NOMO-1 (cell line): ENCODE measurements at regions not wholly inside any gene's neighbourhood (a gene's known extent, or its start where the extent isn't known, plus 50 kb on each side); places are given as distances from the start of the nearest gene placed in this dataset.

Experiments
- DNase-seq, 2 experiments: peaks; one replicate each; lab custom pipeline; 2025; ENCODE audit not compliant: unreplicated experiment in 2 of 2; lab: John Stamatoyannopoulos, UW

DNA sequence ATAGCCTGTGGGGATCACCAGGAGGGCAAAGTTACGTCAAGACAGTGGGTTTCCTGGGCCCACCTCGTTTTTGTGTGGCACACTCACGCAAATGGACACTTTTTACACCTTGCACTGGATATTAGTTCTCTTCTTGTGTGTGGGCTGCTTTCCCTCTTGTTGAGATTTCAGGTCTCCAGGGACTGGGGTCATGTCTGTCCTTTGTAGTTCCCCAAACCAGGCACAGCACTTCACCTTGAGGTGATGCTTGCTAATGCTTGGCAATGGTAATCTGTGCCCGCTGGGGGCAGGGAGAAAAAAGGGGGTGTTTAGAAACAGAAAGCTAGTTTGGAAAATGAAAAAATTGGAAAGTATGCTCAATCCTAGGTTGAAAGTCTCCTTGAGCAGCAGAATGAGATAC, 195.3 kb downstream of the PTEN start:
- no peak for DNase-seq

DNA sequence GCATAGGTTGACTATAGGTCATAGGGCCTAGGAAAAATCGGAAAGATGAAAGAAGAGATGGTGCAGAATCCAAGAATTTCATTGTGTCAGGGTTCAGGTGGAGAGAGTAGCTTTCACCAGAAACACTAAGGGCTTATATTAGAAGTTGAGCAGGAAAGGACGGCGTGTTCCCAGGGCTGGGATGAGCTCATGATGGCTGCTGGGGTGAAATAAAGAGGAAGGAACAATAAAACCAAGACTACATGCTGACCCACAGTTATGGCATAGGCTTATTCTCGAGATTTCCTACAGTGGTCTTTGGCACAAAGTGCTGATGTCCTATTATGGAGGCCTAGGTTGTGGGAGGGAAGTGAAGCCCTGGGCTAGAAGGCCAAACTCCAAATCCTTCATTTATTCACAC, 195.8 kb downstream of the PTEN start:
- no peak for DNase-seq

DNA sequence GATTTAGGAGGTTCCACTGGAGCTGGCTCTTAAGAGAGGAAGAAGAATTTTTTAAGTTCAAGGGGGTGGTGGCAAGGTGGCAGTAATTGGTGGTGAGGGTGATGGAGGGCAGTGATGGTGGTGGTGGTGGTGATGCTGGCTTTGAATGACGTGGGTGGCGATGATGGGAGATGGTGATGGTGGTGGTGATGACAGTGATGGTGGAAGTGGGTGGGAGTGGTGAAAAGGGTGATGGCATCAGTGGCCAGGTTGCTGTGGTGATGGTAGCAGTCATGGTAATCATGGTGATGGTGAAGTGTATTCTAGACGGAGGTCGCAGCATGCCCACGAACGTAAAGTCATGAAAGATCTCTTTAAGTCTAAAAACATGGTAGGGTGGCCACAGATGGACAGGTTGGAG, 197.3 kb downstream of the PTEN start:
- no peak for DNase-seq

DNA sequence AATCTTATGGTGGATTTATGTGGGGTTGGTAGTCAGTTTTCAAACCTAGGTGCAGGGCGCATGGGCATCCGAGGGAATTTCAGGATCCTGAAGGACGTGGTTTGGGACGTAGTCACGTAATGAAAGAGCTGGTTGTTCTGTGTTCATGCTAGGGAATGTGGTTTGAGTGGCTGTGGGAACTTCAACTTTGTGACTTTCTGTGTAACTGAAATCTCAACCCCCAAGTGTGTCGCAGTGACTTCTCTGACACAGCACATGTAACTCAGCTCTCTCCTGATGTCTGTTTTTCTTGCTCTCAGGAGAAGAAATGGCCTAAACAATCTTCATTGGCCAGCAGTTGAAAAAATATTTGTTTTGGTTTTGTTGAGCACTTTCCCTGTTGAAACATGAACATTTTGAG, 199.0 kb downstream of the PTEN start:
- DNase-seq = peak; percentile 21 to 42

DNA sequence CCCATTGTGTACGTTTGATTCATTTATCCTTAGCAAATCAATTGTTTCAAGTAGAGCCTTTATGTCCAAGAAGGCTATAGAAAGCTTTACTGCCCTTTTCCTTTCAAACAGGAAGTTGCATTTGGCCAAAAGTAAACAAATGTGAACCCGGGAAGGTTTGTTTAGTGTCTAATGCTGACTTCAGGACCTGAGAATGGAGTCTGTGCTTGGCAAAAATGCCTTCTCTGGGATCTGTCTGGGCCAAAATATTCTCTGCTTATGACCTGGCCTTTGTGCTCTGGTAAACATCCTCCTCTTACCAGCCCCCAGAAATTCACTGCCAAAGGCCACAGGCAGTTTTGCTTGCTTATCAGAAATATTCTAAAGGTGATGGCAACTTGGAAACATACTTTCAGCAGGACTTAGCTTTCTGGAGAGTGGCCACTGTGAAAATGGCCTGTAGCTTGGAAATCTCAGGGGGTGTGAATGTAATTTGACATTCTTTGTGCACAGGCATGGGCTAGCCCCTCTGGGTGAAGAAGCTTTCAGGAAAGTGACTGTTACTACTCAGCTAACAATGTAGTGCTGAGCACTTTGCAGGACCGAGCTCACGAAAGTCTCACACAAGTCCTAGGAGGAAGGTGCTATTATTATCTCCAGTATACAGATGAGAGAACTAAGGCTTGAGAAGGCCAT, 199.5 kb downstream of the PTEN start:
- DNase-seq = no peak

DNA sequence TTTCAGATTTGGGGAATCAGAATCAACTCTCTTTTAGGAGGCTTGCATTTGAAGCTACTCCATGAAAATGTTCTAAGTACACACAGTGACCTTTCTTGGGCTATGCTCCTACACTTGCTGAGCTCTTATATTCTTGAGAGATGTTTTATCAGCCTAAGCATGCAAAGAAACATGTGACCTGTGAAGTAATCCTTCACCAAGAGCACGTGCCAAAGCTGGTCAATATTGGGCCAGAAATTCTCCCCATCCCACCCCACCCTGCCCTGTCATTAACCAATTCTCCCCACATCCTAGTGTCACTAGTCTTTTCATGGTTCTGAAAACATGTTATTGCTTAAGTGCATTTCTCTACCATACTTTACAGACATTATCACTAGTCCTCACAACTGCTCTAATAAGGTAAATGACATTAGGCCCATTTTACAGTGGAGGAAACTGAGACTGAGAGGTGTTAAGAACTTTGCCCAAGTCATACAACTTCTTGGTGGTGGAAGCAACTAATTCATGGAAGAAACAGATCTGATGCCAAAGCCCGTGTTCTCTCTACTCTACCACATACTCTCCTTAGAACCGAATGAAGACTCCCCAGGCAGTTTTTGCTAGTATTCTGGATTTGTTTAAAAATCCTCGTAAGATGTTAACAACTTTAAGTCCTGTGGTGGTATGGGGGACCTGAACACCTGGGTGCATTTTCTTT, 200.6 kb downstream of the PTEN start:
- peak in 1 of 2 experiments; percentile 31 for DNase-seq

DNA sequence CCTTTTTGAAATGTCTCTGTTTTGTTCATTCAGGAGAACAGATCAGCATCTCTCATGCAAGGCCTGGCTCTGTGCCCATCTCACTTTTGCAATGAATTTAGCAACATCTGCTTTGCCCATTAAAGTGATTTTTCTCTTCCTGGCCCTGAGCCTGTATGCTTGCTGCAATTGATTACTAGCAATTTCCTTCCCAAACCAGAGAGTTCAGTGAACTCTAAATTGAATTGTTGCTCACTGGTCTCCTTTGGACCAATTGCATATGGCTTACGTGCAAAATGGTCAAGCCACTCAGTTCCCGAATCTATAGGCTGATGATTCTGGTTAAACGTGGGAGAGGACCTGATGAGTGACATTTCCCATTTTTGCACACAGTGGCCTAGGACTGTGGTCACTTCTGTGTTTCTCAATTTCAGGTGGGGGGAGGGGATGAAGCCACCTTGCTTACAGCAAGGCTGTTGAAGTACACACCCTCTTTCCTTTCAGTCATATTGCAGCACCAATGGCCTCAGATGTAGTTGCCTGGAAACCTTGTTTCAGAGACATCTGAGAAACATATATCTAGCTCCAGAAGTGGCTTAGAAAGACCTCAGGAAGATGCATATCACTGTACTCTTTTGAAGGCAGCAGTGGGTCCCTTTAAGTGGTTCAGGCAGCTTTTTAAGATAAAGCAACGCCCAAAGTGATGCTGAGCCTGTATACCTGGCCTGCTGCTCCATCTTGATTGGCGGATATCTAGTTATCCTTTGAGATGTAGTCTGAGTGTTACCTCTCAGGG, 201.4 kb downstream of the PTEN start:
- DNase-seq = peak; percentile 98 to 99

DNA sequence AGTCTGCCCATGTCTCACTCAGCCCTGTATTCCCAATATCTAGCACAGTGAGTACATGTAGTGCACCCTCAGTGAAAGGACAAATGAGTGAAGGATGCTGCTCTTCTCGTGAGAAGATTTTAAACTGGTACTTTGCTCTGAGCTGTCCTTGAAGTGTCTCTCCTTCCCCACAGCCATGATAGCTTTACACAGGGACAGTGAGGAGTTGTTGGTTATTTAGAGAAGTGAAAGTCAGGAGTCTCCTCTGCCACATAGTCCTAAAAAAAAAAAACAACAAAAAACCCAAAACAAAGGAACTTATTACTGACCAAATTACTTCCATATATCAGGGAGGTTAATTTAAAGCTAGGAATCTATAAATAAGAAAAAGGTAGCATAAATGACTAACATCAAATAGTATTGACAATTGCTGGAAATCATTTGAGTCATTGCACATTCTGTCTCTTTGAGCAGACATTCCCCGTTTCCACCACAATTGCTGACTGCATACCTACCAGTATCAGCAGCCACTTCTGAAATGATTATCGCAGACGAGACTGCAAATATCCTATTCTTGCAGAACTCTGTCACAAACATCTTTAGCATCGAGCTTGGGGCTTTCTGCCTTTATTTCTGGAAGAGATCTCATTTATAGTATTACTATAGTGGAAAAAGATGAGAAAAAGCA, 202.1 kb downstream of the PTEN start:
- peak; percentile 30 to 82 for DNase-seq

DNA sequence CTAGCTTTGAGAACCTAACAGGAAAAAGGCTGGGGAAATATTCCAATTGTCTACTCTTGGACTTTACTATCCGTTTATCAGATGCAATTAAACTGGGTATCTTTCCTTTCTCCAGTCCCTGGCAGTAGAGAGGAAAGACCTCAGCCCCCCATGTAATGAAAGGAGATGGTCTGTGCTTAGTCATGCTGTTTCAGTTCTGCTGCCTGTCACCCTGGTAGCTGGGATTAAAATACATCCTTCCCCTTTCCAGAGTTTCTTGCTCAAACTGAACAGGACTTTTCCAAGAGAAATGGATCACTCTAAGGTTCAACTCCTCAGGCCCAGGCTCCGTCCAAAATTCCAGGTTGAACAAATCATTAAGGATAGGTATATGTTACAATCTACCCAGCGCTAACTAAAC, 202.9 kb downstream of the PTEN start:
- peak; percentile 34 to 38 for DNase-seq

DNA sequence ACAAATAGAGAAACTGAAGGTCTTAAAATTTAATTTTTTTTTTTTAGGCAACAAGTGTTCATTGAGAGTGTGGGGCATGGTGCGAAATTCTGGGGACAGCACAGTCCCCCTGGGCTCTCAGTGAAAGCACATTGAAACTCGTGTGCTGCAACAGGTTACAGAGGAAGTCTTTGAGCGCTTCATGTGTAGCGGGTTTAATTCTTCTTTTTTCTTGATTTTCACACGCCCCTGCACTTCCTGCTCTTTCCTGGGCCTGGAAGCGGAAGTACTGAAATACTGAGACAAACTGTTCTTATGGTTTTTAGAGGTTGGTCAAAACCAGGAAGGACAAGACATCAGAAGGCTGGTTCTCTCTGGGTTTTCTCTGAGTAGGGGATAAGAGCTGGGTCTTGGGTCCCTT, 203.5 kb downstream of the PTEN start:
- DNase-seq = peak; percentile 91 to 96

DNA sequence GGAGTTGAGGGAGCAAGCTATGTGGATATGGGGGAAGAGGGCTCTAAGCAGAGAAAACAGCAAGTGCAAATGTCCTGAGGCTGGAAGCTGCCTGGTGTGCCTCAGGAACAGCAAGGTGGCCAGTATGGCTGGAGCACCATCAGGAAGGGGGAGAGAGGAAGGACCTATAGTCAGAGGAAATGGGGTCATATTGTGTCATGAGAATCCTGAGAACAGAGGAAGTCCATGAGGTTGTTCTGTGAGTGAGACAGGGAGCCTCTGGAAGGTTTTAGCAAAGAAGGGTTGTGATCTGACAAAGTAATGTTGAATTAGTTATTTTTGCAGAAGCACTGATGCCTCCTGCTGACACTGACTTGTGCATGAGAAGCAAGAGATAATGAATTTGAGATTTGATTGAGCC, 204.3 kb downstream of the PTEN start:
- DNase-seq = no peak

DNA sequence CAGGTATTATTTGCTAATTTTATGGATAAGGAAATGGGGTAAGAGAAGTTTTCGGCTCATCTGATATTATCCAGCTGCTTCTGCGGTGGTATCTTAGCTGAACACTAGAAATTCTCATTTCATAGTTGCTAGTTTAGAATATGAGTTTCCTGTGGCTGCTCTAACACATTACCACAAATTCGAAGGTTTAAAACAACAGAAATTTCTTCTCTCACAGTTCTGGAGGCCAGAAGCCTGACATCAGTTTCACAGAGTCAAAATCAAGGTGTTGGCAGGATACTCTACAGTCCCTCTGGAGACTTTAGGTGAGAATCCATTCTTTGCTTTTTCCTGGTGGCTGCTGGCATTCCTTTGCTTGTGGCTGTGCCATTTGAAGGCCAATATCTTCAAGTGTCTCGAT, 205.9 kb downstream of the PTEN start:
- no peak for DNase-seq

DNA sequence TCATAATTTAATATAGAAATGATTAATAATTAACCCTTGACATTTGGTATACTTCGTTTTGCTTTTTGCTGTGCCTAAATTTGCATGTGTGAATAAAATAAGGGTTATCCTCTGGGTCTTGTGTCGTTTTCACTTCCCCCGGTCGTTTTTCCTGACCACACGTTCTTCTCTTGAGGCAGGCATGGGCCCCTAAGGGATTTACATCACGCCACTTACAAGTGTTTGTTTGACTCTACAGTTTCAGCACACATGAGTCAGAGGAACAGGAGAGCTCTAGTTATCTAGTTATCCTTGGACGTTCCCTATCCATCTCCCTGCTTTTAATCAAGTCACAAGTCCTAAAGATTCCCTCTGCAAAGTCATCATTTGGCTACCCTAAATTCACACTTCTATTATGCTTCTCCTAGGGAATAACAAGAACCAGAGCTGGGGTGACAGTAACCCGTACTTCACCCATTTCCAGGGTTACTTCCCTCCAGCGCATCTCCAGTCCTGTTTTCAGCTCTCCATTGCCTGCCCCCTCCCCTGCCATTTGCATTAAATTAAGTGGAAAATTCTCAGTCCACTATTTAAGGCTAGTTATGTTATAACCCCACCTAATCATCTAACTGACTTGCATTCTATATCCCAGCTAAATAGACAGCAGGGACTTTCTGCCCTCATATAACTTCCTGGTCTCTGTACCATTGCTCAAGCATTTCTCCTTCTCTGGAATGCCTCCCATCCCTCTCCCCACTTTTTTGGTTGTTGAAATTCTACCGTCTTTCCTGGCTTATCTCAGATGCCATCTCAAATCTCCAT, 206.9 kb downstream of the PTEN start:
- DNase-seq = peak; percentile 45 to 84

DNA sequence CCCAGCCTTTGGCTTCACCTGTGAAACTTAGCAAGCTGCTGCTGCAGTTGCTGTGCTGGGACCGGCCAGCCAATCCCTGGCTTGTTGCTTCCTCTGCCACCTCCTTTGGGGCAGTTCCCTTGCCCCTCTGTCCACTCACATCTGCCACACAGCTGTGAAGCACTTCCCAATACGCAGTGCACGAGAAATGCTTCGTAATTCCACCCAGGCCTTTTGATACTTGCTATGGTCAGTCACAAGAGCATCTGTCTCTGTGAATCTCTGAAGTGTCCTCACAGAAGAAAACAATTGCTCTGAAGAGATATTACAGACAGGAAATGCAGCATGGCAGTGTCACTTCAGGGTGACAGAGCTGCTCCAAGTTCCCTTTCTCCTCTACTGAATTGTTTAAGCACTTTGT, 208.5 kb downstream of the PTEN start:
- peak; percentile 6 to 55 for DNase-seq

DNA sequence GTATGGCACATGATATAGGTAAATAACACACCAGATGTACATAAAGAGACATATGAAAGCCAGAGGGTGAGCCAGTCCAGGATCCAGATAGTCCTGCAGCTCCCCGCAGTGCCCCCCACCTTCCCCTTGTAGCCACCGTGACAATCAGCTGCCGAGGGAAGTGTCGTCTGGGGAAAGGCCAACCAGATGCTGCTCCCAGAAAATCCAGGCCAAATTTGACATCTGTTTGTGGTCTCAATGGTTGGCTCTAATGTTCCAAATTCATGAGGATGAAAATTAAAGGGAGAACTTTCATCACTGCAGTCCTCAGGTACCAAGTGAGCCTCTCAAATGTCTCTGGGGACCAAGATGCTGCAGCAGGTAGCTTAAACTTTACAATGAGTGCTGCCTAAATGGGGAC, 210.3 kb downstream of the PTEN start:
- DNase-seq = no peak

DNA sequence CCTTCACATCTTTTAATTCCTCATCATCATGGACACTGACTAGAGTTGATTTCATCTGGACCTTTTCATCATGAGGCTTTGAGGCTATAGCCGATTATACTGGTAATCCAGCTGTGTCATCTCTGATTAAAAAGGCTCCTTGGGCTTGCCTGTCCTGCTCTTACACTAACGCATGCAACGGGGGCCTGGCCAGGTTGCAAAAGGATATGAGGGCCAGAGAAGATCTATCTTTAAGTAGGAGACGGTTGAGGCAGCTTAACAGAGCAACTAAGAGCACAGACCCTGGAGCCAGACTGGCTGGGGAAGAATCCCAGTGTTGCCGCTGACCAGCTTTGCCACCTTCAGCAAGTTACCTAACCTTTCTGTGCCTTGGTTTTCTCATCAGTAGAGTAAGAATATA, 211.5 kb downstream of the PTEN start:
- no peak for DNase-seq

DNA sequence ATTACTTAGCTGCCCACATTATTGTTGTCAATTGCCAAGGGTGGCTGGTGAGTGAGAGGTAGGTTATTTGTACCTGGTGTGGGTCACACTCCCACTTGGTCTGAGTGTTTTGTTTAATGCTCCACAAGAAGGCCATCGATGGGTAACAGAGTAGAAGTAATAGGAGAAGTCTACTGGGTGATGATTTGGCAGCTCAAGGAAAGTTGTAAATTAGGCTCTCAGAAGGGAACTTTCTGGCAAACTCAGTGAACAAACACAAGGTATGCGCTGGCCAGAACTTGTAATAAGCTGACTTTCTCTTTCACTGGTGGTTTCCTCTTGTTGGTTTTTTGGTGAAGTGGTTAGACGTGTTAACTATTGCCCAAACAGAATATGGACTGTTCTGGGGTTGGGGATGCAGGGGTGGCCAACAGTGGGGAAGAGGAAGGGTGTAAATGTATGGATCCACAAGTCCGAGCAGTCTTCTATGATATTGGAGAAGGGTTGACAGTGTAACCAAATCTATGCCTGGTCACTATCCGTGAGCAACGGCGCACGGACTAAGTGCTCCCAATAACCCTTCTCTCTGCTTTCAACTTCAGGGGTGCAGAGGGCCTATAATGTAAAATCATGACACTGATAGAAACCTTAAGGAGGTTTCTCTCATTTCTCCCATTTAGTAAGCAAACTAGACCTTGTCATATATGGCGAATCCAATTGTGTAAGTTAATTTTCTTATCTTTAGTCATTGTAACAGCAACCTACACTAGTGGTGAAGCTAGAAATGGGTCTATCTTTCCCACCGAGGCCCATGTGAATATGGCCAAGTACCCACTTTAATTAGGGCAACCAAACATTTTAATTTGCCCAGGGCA, 212.8 kb downstream of the PTEN start:
- DNase-seq = peak; percentile 18 to 32

DNA sequence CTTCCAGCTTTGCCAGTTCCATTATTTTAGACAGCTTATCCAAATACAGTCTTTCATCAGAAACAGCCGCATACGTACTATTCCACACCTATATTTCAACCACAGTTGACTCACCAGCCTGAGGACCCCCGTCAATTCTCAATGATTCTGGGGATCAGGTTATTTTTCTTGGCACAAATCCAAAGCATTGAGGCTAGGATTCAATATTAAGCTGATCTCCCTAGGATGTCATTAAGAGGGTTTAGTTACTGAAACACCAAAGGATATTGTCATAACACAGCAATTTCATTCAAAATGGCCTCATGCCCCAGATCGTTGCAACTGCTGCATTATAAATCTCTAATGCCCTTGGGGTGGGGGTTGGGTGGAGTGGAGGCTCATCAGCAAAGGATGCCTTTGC, 214.6 kb downstream of the PTEN start:
- no peak for DNase-seq

DNA sequence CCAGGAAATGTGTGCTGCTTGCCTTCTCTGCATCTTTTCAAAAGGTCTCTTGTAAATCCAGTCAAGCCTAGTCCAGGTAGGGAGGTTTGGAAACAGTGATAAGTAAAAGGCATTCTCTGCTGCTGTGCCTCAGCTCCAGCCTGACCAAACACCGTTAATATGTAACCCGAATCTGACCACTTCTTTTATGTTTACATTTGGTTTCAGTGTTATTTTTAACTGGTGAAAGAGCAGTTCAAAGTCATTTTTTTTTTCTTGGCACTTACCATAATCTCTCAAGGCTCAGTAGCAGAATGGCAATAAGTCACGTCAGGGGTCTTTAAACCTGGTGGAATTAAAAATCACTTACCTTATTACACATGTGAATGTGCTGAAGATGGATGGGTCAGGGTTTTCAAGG, 216.8 kb downstream of the PTEN start:
- no peak for DNase-seq
